ENCODE measurements at regions not wholly inside any gene's neighbourhood (a gene's known extent, or its start where the extent isn't known, plus 50 kb on each side); places are given as distances from the start of the nearest gene placed in this dataset.

- TF ChIP-seq POLR2A (IDR thresholded peaks at IDR 0.05) (no peak), CTCF (IDR thresholded peaks at IDR 0.05) (no peak), EP300 (IDR thresholded peaks at IDR 0.05) (no peak)
Measured at GRCh38 chr14:22113401-22113800, 439.8 kb upstream of the OR4E1 start.
